OCI-LY7 (cell line): ENCODE measurements at regions not wholly inside any gene's neighbourhood (a gene's known extent, or its start where the extent isn't known, plus 50 kb on each side); places are given as distances from the start of the nearest gene placed in this dataset.

ENCODE experiments used
- BruUV-seq: library from RNA; stranded (reverse); fragments of 400-500 nt; replicated peaks from 2 replicates; lab custom pipeline; 2021; lab: Mats Ljungman, UMichigan
- CTCF ChIA-PET: fragments of 300-600 bp; sonication (Branson Sonifier 250); formaldehyde crosslinking; loops from one replicate; lab custom pipeline; 2022; ENCODE audit warnings: antibody characterized with exemption; ENCODE audit not compliant: unreplicated experiment; lab: Charles Lee
- POLR2A ChIA-PET: fragments of 300-600 bp; sonication (Branson Sonifier 250); formaldehyde crosslinking; loops from one replicate; lab custom pipeline; 2022; ENCODE audit warnings: antibody characterized with exemption; lab: Charles Lee
- DNase-seq: peaks from one replicate; pipeline ENCODE4 v3.0.0-alpha.2; 2015; ENCODE audit warnings: low spot score
- H2AFZ ChIP-seq: fragments of 200-600 bp; sonication (generic), shearing (Covaris generic); 2 replicates; pipeline ENCODE4 v1.6.1; 2014; ENCODE audit warnings: mild to moderate bottlenecking, antibody characterized with exemption, low read length, moderate library complexity
- H3K27ac ChIP-seq: fragments of 200-600 bp; sonication (generic); 2 replicates; pipeline ENCODE4 v1.5.1; 2014; ENCODE audit warnings: mixed run types, low read depth, mild to moderate bottlenecking, moderate library complexity, low read length, inconsistent platforms; ENCODE audit not compliant: poor library complexity, severe bottlenecking
- H3K36me3 ChIP-seq: fragments of 200-600 bp; sonication (generic); 2 replicates; pipeline ENCODE4 v1.6.1; 2014; ENCODE audit warnings: mild to moderate bottlenecking, antibody characterized with exemption, low read length, moderate library complexity, mixed read lengths; ENCODE audit not compliant: insufficient read depth
- H3K4me1 ChIP-seq: fragments of 200-600 bp; sonication (generic); 2 replicates; pipeline ENCODE4 v1.5.1; 2014; ENCODE audit warnings: mild to moderate bottlenecking, low read length; ENCODE audit not compliant: insufficient read depth, poor library complexity, severe bottlenecking
- H3K4me2 ChIP-seq: fragments of 200-600 bp; sonication (generic); 2 replicates; pipeline ENCODE4 v1.6.1; 2014; ENCODE audit warnings: mild to moderate bottlenecking, low read length
- H3K4me3 ChIP-seq: fragments of 200-600 bp; sonication (generic); 2 replicates; pipeline ENCODE4 v1.5.1; 2014; ENCODE audit warnings: mild to moderate bottlenecking, low read depth, low read length; ENCODE audit not compliant: poor library complexity, severe bottlenecking
- H3K79me2 ChIP-seq: fragments of 200-600 bp; sonication (generic); 2 replicates; pipeline ENCODE4 v1.6.1; 2016; ENCODE audit warnings: low read depth, mild to moderate bottlenecking, low read length, moderate library complexity, mixed read lengths; ENCODE audit not compliant: insufficient read depth
- H3K9me2 ChIP-seq: fragments of 200-600 bp; sonication (generic); 2 replicates; pipeline ENCODE4 v1.6.1; 2016; ENCODE audit warnings: mild to moderate bottlenecking, low read length, mixed read lengths; ENCODE audit not compliant: insufficient read depth
- H3K9me3 ChIP-seq: fragments of 200-600 bp; sonication (generic); 2 replicates; pipeline ENCODE4 v1.6.1; 2014; ENCODE audit warnings: mild to moderate bottlenecking, mixed run types, low read length, mixed read lengths
- H4K20me1 ChIP-seq: fragments of 200-600 bp; sonication (generic); 2 replicates; pipeline ENCODE4 v1.6.1; 2014; ENCODE audit warnings: mild to moderate bottlenecking, antibody characterized with exemption, low read length, moderate library complexity, mixed read lengths; ENCODE audit not compliant: insufficient read depth
- EZH2phosphoT487 ChIP-seq: fragments of 200-600 bp; sonication (generic); IDR thresholded peaks from 2 replicates; pipeline ENCODE4 v1.6.1; 2018; ENCODE audit warnings: low read depth, borderline replicate concordance, mild to moderate bottlenecking, mixed run types, antibody characterized with exemption, low read length, moderate library complexity, mixed read lengths
- intact Hi-C: fragments of 100-400 bp; cut with micrococcal nuclease; formaldehyde crosslinking; loops from one replicate; pipeline ENCODE4 v1.10.0; 2022; ENCODE audit not compliant: unreplicated experiment
- TF ChIP-seq, protein P1 (sequence below): fragments of 200-600 bp; sonication (generic); conservative IDR thresholded peaks from 2 replicates; pipeline ENCODE4 v1.5.1; 2014; ENCODE audit warnings: mild to moderate bottlenecking, antibody characterized with exemption, low read length, moderate library complexity, mixed read lengths

DNA sequence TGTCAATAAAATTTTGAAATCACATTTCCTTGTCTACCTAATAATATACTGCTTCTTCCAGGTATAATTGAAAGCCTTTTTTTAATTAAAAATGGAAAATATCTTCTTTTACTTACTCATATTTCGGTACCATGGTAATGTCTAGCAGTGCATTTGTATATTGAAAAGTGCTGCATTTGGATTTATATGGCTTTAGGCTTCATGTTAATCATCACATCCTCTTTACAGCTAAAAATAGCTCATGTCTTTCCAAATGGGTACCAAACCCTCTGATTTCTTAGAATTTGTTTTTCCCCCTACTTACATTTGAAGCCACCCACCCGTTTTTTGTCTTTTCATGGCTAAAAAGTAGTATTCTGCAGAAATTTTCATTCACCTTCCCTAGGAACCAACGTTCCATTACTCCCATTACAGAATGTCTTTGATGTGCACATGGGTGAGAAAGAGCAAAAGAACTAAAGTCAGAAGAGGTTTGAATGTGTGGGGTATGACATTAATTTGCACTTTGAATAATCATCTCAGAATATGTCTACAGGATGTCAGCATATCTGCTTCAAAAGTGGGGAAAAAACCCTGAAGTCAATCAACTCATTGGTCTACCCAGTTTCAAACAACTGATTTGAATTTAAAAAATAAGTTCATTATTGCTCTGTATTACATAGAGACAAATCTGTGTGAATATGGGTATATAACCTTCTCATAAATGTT is 935.9 kb downstream of the GATA3 start:
- ChIA-PET POLR2A (interaction anchor here (0.6 kb wide), 1 partner anchor 44 kb away, joined by 4 read pairs; no protein-coding TSS in a partner anchor), CTCF (no interaction called here)
- BruUV-seq = no TSS peak
- intact Hi-C loops = no loop called here
- TF ChIP-seq, protein P1, sequence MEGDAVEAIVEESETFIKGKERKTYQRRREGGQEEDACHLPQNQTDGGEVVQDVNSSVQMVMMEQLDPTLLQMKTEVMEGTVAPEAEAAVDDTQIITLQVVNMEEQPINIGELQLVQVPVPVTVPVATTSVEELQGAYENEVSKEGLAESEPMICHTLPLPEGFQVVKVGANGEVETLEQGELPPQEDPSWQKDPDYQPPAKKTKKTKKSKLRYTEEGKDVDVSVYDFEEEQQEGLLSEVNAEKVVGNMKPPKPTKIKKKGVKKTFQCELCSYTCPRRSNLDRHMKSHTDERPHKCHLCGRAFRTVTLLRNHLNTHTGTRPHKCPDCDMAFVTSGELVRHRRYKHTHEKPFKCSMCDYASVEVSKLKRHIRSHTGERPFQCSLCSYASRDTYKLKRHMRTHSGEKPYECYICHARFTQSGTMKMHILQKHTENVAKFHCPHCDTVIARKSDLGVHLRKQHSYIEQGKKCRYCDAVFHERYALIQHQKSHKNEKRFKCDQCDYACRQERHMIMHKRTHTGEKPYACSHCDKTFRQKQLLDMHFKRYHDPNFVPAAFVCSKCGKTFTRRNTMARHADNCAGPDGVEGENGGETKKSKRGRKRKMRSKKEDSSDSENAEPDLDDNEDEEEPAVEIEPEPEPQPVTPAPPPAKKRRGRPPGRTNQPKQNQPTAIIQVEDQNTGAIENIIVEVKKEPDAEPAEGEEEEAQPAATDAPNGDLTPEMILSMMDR = no peak
- TF ChIP-seq EZH2phosphoT487 = no peak
- Histone ChIP-seq H3K4me2 (no peak overlapping the region), H3K79me2 (no peaks in the 10 kb centered on the region), H2AFZ (no peak overlapping the region), H3K36me3 (no peaks in the 10 kb centered on the region), H3K4me3 (no peak overlapping the region), H3K9me2 (no peaks in the 10 kb centered on the region), H4K20me1 (no peaks in the 10 kb centered on the region), H3K27ac (no peak overlapping the region), H3K9me3 (no peaks in the 10 kb centered on the region), H3K4me1 (no peaks in the 10 kb centered on the region)
- no peak for DNase-seq

DNA sequence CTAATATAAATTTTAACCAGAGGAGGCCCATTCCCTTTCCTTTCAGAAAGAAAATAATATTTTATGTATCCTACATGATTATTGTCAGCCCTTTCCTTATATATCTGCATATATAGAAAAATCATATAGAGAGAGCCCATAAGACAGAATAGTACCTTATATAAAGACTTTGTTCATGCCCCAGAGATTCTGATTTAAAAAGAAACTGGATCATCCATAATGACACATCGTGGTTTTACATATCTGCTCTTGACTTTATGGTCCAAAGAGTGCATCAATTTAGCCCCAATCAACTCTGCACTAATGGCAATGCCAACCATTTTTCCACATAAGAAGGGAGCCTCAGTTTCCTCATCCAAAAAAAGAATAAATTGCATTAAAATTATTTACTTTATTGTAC is 937.5 kb downstream of the GATA3 start:
- Histone ChIP-seq H3K79me2 (no peaks in the 10 kb centered on the region), H3K9me3 (no peaks in the 10 kb centered on the region), H2AFZ (no peak overlapping the region), H3K9me2 (no peaks in the 10 kb centered on the region), H3K27ac (no peak overlapping the region), H3K4me1 (no peaks in the 10 kb centered on the region), H3K36me3 (no peaks in the 10 kb centered on the region), H3K4me2 (no peak overlapping the region), H3K4me3 (no peak overlapping the region), H4K20me1 (no peaks in the 10 kb centered on the region)
- BruUV-seq = no TSS peak
- intact Hi-C loops = no loop called here
- DNase-seq = no peak
- CTCF ChIA-PET = no interaction called here
- POLR2A ChIA-PET = no interaction called here
- TF ChIP-seq, protein P1 = no peak
- TF ChIP-seq EZH2phosphoT487 = no peak

DNA sequence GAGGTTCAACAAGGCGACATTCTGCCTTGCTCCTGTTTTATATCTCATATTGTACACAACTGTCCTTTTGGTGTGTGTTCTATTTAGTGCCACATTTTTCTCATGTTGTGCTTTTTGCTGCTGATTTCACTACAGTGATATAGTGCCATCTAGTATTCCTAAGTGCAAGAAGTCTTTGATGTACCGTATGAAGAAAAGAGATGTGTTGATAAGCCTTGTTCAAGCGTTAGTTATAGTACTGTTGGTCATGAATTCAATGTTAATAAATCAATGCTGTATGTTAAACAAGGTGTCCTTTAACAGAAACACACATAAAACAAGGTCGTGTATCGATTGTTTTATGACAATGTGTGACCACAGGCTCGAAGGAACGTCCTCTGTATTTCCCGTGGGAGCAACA is 939.4 kb downstream of the GATA3 start:
- Histone ChIP-seq H3K27ac (no peak overlapping the region), H3K36me3 (no peaks in the 10 kb centered on the region), H3K79me2 (no peaks in the 10 kb centered on the region), H3K4me2 (no peak overlapping the region), H3K9me3 (no peaks in the 10 kb centered on the region), H3K4me3 (no peak overlapping the region), H2AFZ (no peak overlapping the region), H3K9me2 (no peaks in the 10 kb centered on the region), H4K20me1 (no peaks in the 10 kb centered on the region), H3K4me1 (no peaks in the 10 kb centered on the region)
- intact Hi-C loops = no loop called here
- POLR2A ChIA-PET = no interaction called here
- CTCF ChIA-PET = no interaction called here
- DNase-seq = no peak
- no peak for TF ChIP-seq EZH2phosphoT487
- TF ChIP-seq, protein P1 = no peak
- no TSS peak for BruUV-seq
